ENCODE measurements at regions not wholly inside any gene's neighbourhood (a gene's known extent, or its start where the extent isn't known, plus 50 kb on each side); places are given as distances from the start of the nearest gene placed in this dataset.
"Not testable (repeated sequence)": the region's sequence is repeated elsewhere in the genome, so short reads cannot be mapped to it uniquely, and the experiment has no call there.

DNA sequence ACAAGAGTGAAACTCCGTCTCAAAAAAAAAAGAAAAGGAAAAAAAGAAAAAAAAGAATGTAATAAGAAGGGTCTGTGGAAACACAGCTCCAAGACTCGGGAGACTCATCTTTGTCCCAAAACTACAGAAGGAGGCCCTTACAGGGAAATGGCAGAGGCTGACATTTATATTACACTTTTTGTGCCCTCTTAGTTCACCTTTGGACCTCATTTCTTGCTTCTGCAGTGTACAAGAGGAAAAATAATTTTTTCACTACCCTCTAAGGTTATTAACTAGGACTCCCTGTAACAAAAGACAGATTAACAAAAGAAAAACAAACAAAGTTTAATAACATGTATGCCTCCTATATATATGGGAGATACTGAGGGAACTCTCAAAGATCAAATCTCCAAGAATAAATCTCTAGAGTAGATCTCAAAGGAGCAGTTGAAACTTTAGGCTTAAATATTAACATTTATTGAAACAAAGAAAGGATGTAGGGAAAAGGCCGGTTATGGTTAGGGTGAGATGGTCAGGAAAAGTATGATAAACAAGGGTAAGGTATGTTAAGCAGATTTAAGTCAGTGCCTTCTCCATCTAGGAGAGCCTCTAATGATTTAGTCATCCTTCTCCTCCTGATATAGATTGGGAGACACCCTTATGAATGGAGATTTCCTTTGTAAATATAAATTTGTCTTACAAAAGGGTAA, 121.3 kb upstream of the JADE1 start:
- DNase-seq, result no peak

DNA sequence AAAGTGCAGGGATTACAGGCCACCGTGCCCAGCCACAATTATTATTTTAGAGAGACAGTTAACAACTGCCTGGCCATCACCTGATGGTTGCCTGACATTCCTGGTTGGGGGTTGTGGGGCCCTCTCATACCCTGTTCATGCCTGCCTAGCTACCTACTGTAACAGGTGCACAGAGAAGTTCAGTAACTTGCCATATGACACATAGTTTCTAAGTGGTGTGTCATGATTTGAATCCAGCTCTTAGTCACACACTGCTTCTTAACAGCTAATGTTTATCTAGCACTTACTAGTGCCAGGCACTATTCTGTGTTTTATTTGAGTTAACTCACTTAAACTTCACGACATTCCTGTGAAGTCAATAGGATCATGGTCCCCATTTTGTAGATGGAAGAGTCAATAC, 122.7 kb upstream of the JADE1 start:
- DNase-seq, result no peak

DNA sequence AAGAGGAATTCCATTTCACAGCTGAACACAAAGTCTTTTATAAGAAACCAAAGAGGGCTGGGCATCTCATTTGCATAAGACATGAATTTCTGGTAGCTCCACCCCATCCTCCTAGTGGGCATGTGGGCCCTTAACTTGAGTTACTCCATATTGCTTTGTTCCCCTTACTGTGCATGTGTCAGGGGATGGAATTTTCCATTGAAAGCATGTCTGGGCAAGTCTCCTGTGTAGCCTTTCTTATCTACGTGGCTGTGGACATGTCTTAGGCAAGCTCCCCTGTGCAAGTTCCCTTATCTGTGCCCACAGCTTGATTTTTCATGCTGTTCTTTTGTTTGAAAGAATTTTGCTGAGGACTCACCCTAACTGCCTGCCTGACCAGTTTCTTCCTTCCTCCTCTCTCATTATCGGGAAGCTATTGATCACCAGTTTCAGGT, 123.5 kb upstream of the JADE1 start:
- DNase-seq, result no peak

GRCh38 chr4:128684016-128684415, 125.5 kb upstream of the JADE1 start:
- DNase-seq, result no peak

DNA sequence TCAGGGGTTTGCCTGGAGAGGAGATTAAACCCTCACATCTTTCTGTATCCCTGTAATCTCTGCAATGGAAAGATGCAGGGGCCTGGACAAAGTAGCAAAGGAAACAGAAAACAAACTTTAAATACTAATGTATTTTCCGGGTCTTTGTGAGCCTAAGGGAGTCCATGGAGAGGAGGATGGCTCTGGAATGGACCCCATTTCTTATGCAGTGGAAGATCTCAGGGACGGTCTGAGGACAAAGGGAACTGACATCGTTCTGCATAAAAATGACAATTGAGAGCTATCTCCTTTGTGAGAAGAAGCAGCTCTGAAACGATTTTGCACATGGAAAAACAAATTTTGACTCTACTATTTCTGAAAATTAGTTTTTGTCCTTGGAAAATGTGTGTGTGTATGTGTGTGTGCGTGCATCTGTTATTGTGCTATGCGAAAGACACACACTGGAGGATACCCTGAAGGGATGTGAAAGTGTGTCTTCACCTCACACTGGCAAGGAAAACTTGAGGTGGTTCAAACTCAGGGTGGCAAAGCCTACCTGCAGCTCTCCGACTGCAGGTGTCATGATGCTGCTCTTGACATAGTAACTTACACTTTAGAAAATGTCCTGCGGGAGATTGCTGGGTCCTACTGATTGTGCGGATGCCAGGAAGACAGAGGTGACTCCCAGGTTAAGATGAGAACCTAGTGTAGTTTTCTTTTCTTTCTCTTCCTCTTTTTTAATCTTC, 126.4 kb upstream of the JADE1 start:
- no peak for DNase-seq

- no peak for DNase-seq
These were observed 133.4 kb upstream of the JADE1 start for GRCh38 chr4:128676095-128676494.

GRCh38 chr4:128675083-128675482, 134.4 kb upstream of the JADE1 start:
- no peak for DNase-seq

DNA sequence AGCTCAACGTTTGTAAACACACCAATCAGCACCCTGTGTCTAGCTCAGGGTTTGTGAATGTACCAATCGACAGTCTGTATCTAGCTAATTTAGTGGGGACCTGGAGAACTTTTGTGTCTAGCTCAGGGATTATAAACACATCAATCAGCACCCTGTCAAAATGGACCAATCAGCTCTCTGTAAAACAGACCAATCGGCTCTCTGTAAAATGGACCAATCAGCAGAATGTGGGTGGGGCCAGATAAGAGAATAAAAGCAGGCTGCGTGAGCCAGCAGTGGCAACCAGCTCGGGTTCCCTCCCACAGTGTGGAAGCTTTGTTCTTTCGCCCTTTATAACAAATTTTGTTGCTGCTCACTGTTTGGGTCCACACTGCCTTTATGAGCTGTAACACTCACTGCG, 136.3 kb upstream of the JADE1 start:
- DNase-seq, result not testable (repeated sequence)

GRCh38 chr4:128672596-128672995, 136.9 kb upstream of the JADE1 start:
- DNase-seq, result not testable (repeated sequence)

DNA sequence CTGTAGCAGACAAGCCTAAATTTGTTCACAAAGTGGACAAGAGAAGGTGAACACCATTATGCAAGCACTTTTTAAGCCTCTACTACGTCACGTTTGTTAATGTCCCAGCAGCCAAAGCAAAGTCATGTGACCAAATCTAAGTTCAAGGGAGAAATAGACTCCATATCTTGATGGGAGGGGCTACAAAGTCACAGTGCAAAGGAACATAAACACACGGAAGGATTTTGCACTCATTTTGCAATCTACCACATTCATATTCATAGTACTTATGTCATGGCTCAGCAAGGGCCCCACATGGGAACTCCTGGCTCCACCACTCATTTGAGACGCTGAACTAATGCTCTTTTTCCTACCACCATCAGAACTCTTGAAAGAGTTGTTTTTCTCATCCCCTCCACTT, 139.0 kb upstream of the JADE1 start:
- DNase-seq, result no peak

DNA sequence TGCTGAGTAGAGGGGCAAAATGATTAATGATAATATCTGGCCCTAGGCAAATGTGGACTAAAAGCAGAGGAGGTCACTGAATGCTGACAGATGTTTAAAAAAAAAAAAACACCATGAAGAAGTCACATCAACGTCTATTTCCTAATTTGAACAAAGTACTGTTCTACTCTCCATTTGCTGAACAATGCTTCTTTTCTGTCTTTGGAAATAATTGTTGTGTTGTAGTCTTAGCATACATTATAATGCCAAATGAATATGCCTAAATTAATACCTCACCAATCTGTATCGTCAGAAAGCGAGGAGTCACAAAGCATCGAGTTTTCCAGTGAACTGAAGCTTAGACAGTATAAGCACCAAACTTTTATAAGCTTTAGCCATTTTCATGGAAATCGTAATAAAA, 140.9 kb upstream of the JADE1 start:
- no peak for DNase-seq

- DNase-seq, result no peak
These were observed 144.0 kb upstream of the JADE1 start for GRCh38 chr4:128665514-128665913.

- no peak for DNase-seq
These were observed 146.2 kb upstream of the JADE1 start for GRCh38 chr4:128663325-128663724.

GRCh38 chr4:128661479-128661878, 148.0 kb upstream of the JADE1 start:
- DNase-seq, result no peak

DNA sequence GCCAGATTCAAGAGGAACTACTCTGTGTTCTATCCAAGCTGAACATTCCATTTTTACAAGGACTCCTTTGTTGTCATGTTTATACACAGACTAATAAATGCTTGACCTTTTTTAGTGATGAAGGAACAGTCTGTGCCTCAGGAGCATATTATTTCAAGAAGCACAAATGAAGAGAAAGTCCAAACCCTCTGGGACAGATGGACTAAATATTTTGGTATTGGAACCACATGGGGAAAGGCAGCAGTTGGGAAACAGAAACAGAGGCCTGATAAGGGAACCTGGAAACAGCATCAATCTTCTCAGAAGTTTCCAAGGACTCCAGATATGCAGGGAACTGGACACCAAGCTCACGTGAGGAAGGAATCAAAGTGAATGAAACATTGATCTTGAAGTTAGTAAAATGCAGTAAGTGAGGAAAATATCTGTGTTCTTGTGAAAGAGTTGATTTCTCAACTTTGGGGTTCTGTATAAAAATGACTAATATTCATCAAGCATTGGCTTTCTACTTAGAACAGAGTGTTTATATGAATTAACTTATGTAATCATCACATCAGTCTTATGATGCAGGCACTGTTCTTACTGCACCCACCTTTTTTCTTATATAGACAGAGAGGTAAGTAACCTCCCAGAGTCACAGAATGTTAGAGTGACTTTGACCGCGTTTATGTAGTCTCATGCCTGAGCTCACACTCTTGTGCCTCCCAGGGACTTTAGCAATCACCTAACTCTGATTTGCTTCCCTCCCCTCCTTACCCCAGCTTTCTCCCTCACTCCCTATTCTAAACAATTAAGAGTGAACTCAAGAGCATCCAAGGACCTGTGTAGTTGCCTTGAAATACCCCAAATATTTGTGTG, 148.9 kb upstream of the JADE1 start:
- no peak for DNase-seq

DNA sequence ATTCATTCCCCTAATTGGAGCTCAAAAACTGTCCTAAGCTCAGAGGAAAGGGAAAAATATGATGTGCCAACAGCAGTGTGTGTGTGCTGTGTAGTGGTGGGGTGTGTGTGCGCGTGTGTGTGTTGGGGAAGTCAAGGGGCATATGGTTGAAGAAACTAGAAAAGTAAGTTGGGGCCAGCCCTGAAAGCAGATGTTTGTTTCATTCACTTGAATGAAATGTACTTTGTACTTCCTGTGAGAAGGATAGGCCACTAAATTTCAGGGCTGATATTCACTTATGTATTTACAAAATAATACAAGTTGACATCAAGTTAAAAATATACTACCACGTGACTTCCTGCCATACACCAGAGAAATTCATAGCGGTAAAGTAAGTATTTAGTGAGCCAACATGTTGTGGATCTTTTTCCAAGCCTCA, 151.3 kb upstream of the JADE1 start:
- DNase-seq, result no peak

- no peak for DNase-seq
These were observed 151.9 kb upstream of the JADE1 start for GRCh38 chr4:128657638-128658037.

DNA sequence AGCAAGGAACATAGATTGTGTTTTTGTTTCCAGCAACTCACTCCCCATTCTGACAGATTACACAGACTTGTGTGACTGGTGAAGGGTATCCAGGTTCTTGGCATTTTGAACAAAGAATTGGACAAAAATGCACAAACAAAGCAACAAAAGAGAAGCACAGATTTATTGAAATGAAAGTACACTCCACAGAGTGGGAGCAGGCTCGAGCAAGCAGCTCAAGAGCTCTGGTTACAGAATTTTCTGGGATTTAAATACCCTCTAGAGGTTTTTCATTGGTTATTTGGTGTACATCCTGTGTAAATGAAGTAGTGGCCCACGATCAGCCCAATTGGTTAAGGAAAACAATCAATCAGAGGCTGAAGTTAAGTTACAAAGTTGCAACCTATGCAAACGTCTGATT, 155.0 kb upstream of the JADE1 start:
- DNase-seq, result no peak

DNA sequence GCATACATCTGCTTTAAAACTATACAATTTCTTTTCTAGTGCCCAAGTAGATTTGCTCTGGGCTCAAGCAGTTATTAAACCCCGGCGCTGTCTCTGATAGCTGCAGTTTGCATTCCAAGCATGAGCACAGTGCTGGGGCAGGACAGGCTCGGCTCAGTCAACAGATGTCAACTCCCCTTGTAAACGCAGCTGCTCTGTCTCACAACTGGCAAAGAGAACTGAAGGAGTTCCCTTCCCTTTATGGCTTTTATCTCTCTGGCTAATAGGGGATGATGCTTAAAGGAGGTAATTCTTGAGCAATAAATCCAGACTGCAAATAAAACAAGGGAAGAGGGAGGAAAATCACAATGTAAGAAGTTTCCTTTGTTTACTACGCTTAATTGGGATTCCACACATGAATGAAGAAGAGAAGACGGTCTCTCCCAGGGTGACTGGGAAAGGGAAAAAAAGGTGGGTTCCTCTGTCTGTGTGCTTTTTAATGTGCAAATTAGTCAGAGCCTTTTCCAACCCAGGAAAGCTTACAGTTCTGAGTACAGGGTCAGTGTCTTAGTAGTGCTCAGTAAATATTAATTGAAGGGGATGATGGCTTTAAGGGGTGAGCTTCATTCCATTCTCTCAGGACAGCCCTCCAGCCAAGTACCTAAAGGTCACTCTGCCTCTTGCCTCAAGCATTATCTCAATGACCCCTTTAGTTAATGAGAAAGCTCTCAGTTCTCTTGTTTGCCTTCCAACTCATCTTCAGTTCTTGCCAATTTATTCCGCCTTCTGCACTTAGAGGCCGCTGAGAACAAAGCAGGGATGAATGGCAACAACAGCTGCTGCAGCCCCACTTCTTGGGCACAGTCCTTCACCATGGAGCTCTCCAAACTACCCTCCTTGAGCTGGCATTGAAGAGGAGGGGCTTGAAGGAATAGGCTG, 155.7 kb upstream of the JADE1 start:
- DNase-seq, result no peak

GRCh38 chr4:128649575-128650205, 159.8 kb upstream of the JADE1 start:
- no peak for DNase-seq

GRCh38 chr4:128649161-128649560, 160.3 kb upstream of the JADE1 start:
- no peak for DNase-seq

GRCh38 chr4:128648021-128648420, 161.5 kb upstream of the JADE1 start:
- DNase-seq, result no peak
